ENCODE measurements at regions not wholly inside any gene's neighbourhood (a gene's known extent, or its start where the extent isn't known, plus 50 kb on each side); places are given as distances from the start of the nearest gene placed in this dataset.
"Not testable (repeated sequence)": the region's sequence is repeated elsewhere in the genome, so short reads cannot be mapped to it uniquely, and the experiment has no call there.

GRCh38 chr18:26648509-26649192 lies 100.3 kb upstream of the KCTD1 start:
- no peak for DNase-seq

DNA sequence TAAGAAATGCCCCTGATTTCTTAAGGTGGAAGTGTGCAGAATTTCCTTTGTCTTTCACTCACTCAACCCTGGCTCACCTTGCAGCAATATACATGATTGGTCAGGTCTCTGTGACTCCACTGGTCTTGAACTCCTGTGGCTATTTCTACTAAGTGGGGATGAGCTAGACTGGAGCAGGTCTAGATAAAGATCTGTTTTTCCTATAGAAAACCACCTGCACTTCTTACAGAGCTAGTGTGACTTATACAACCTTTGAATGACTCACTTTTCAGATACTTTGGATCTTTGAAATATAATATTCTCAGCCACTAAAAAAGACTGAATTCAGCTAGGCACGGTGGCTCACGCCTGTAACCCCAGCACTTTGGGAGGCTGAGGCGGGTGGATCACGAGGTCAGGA lies 98.5 kb upstream of the KCTD1 start:
- no peak for DNase-seq

DNA sequence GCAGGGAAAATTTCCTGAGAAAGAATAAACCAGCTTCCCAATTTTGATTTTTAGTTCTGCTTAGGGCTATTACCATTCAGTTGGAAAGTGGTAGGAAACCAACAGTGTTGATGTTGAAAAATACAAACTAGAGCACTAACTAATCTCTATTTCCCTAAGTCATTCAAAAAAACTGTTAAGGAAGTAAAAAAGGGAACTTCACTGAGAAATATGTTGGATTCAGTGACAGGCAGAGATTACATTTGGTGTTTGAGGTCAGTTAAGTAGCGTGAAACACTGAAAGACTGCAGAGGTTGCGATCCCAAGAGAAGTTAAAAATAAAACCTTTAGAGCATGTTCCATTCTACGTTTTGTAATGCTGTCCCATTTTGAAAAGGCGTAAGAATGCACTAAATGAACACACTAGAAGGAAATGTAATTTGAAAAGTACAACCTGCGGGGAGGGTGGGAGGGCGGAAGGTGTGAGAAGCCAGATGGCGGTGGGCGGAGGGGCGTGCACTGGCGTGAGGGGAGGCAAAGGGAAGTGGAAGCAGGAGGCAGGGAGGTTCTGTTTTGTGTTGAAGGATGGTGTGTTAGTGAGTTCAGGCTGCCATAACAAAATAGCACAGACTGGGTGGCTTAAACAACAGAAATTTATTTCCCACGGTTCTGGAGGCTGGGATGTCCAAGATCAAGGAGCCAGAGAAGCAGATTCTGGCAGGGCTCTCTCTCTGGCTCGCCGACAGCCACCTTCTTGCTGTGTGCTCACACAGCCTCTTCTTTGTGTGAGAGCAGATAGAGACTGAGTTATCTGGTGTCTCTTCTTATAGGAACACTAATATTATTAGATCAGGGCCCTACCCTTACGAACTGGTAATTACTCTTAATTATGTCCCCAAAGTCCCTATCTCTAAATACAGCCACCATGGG lies 94.3 kb upstream of the KCTD1 start:
- DNase-seq = no peak

DNA sequence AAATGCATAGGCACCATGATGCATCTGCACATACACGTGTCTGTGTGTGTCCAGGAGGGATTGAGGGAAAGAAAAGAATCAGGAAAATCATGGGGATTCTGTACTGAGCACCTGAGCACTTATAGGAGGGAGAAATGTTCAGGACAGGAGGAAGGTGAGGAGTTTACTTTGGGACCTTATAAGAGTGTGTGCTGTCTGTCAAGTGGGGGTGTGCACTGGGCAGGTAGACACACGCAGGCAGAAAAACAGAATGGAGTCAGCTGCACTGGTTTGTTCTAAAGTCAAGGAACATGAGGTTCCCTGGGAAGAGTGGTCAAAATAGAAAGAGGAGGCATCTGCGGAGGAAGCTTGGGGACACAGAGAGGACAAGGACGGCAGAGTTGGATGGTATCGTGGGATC lies 92.2 kb upstream of the KCTD1 start:
- DNase-seq = no peak

DNA sequence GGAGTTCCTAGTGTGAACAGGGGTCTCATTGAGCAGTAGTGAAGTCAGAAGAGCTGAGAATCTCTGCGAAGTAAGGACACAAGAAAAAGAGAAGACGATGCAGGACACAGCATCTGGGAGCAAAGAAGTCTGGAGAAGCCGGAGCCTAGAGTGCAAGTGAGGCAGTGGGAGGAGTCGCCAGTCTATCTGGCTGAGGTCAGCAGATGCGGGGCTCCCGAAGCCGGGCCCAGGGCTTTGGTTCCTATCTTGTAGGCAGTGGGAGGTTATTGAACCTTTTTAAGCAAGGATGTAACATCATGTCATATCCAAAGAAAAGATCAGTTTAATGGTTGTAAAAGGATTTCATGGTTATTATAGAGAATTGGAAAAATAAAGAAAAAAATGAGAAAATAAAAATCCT lies 90.8 kb upstream of the KCTD1 start:
- DNase-seq = no peak

- DNase-seq = no peak
Measured at GRCh38 chr18:26637983-26638382, 89.6 kb upstream of the KCTD1 start.

GRCh38 chr18:26637324-26637723 lies 89.0 kb upstream of the KCTD1 start:
- DNase-seq = no peak

GRCh38 chr18:26635466-26635865 lies 87.1 kb upstream of the KCTD1 start:
- DNase-seq = no peak

DNA sequence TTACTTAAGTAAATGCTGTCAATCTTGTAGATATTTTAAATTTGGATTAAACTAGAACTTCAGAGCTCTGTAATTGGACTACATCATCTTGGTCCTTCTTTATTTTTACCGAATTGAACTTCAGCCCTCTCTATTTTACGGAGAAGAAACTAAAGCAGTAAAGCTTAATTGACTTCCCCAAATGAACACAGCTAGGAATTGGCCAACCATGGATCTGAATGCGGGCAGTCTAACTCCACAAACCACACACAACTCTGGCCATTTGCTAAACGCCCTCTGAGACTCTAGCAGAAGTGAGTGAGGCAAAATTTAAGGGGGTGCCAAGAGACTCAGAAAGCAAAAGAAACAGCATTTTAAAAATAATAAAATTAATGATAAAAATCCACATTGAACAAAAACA lies 86.3 kb upstream of the KCTD1 start:
- no peak for DNase-seq

GRCh38 chr18:26631135-26631534 lies 82.8 kb upstream of the KCTD1 start:
- DNase-seq = no peak

GRCh38 chr18:26630596-26630995 lies 82.2 kb upstream of the KCTD1 start:
- DNase-seq = no peak

GRCh38 chr18:26628017-26628416 lies 79.7 kb upstream of the KCTD1 start:
- no peak for DNase-seq

GRCh38 chr18:26624443-26624842 lies 76.1 kb upstream of the KCTD1 start:
- DNase-seq = no peak

DNA sequence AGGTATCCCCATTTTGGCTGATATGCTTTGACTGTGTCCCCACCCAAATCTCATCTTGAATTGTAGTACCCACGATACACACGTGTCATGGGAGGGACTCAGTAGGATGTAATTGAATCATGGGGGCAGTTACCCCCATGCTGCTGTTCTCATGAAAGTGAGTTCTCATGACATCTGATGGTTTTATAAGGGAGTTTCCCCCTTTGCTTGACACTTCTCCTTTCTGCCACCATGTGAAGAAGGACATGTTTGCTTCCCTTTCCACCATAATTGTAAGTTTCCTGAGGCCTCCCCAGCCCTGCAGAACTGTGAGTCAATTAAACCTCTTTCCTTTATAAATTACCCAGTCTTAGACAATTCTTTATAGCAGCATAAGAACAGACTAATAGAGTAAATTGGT lies 75.0 kb upstream of the KCTD1 start:
- DNase-seq = not testable (repeated sequence)

DNA sequence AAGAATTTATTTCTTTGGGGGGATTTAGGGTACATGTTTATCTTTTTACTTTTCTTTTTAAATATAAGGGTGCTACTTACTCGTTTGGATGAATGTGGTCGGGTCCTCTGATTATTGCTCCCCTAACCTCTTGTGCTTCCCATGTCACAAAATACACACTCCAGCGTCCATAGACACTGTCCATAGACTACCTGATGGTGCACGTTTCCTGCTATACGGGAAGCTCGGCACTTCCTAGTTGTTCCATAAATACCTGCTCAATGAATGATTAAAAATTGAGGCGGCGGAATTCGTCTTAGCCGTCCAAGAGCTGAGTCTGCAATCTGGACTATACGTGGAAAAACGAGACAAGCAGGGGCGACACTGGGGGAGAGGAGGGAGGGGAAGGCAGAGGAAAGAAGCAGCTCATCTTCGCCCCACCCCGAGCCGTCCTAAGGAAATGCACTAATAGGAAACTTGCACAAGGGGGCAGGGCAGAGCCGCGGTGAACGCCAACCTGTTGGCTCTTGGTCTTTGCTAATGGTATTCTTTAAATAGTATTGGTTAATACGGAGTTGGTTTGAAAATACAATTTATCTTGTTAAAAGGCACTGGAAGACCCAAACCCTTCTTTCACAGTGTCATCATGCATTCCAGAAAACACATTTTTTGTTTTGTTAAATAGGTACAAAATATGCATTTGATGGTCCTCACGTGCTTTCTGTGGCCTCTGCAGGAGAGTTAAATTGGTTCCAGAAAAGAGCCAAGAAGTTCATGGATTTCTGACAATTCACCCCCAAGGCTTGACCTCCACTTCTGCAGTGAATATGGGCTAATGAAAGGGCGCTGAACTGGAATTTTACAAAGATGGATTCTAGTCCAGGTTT lies 73.0 kb upstream of the KCTD1 start:
- no peak for DNase-seq

GRCh38 chr18:26619350-26619749 lies 71.0 kb upstream of the KCTD1 start:
- no peak for DNase-seq

DNA sequence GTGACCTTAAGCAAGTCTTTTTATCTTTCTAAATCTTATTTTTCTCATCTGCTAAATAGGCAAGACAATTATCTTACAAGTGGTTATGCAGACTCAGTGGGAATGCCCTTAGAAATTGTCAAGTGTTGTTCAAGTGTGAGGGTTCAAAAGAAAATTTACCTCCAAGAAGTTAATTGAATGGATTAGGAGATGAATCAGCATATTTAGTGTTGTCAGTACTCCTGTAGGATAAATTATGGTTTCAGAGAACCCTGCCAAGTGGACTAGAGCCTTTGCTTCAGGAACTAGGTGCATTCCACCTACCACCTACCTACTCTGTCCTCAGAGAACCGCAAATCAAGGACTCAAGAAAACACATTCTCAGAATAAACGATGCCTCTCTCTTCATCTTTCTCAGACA lies 69.8 kb upstream of the KCTD1 start:
- DNase-seq = no peak

DNA sequence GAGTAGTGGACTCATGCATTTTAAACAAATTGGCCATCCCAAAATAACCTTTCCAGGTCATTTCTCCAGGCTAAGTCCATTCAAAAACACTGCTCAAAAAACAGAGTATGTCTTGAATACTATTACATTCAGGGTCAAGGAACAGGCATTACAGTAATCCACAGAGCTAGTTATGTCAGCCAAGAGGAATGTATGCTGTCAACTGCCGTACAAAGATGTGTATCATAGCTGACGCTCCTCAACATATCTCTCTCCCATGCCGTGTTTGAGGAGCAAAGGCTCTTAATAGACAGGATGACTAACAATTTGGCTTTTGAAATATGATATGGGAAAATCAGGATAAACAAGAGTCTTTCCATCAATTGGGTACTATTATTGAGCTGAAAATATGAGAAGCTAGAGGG lies 68.8 kb upstream of the KCTD1 start:
- DNase-seq = no peak

DNA sequence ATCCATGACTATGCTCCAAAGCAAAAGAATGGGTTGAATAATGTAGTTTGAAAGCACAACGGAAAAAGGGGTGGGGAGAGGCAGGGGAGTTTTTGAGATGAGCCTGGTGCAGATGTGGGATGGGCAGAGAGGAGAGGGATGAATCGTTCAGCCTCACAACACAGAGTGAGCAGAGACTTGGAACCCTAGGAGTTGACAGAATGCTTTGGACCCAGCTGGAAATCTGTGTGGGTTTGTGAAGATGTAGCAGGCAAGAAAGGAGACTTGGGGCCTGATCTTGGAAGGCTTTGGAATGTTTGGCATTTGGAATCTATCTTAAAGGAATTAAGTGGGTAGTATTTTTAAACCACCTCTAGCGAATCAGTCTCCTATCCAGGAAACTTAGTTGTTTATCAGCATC lies 66.0 kb upstream of the KCTD1 start:
- DNase-seq = no peak
